Vagina (tissue), 2 donors: ENCODE measurements at regions not wholly inside any gene's neighbourhood (a gene's known extent, or its start where the extent isn't known, plus 50 kb on each side); places are given as distances from the start of the nearest gene placed in this dataset.
"Not testable (repeated sequence)": the region's sequence is repeated elsewhere in the genome, so short reads cannot be mapped to it uniquely, and the experiment has no call there.

Experiments
- DNase-seq, 2 donors: peaks; one replicate each; pipeline ENCODE4 v3.0.0-alpha.2; 2017; ENCODE audit errors: extremely low spot score in 2 of 2
- H3K27ac ChIP-seq: fragments of 200-600 bp; sonication (generic); one replicate; pipeline ENCODE4 v1.5.1; 2019
- H3K27me3 ChIP-seq: fragments of 200-600 bp; sonication (generic); one replicate; pipeline ENCODE4 v1.5.1; 2019
- H3K36me3 ChIP-seq, 2 donors: fragments of 200-600 bp; sonication (generic); one replicate each; pipeline ENCODE4 v1.5.1; 2017 to 2019
- H3K4me1 ChIP-seq: fragments of 200-600 bp; sonication (generic); one replicate; pipeline ENCODE4 v1.5.1; 2019
- H3K4me3 ChIP-seq, 2 donors: fragments of 200-600 bp; sonication (generic); 1 replicate in 1 of 2; 2 replicates in 1 of 2; pipeline ENCODE4 v1.5.1; 2016 to 2019
- H3K9me3 ChIP-seq: fragments of 200-600 bp; sonication (generic); one replicate; pipeline ENCODE4 v1.5.1; 2019
- POLR2A ChIP-seq, 2 donors: fragments of 450-650 bp; IDR thresholded peaks; one replicate each; pipeline ENCODE4 v1.6.1; 2017; ENCODE audit warnings: antibody characterized with exemption in 2 of 2, mild to moderate bottlenecking in 2 of 2, moderate library complexity in 2 of 2
- POLR2AphosphoS5 ChIP-seq, 2 donors: sonication (generic); formaldehyde crosslinking; IDR thresholded peaks; one replicate each; pipeline ENCODE4 v1.9.0; 2017; ENCODE audit warnings: antibody characterized with exemption in 2 of 2, mild to moderate bottlenecking in 2 of 2, low read depth in 1 of 2; ENCODE audit not compliant: insufficient read depth in 1 of 2
- intact Hi-C: fragments of 100-400 bp; cut with DNase I; formaldehyde crosslinking; loops from one replicate; pipeline ENCODE4 v1.15.1; 2023
- TF ChIP-seq, protein P1 (sequence below), 3 experiments: fragments of 450-650 bp in 2 of 3; fragments of 200-600 bp in 1 of 3; sonication (generic) in 1 of 3; IDR thresholded peaks; one replicate each; pipeline ENCODE4 v1.5.1; 2017 to 2019; ENCODE audit warnings: antibody characterized with exemption in 3 of 3, mild to moderate bottlenecking in 2 of 3, moderate library complexity in 2 of 3

DNA sequence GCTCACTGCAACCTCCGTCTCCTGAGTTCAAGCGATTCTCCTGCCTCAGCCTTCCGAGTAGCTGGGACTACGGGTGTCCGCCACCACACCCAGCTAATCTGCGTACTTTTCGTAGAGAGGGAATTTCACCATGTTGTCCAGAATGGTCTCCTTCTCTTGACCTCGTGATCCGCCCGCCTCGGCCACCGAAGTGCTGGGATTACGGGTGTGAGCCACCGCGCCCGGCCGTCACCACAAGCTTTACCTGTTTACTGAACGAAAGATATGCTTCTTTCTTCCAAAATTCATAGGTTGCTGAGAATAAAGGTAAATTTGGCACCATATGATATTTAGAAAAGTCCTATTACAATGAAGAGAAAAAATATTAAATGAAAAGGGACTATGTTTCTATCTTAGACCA lies 333.5 kb upstream of the EPHA6 start:
- no peak for TF ChIP-seq POLR2A (IDR thresholded peaks at IDR 0.05)
- TF ChIP-seq, protein P1, sequence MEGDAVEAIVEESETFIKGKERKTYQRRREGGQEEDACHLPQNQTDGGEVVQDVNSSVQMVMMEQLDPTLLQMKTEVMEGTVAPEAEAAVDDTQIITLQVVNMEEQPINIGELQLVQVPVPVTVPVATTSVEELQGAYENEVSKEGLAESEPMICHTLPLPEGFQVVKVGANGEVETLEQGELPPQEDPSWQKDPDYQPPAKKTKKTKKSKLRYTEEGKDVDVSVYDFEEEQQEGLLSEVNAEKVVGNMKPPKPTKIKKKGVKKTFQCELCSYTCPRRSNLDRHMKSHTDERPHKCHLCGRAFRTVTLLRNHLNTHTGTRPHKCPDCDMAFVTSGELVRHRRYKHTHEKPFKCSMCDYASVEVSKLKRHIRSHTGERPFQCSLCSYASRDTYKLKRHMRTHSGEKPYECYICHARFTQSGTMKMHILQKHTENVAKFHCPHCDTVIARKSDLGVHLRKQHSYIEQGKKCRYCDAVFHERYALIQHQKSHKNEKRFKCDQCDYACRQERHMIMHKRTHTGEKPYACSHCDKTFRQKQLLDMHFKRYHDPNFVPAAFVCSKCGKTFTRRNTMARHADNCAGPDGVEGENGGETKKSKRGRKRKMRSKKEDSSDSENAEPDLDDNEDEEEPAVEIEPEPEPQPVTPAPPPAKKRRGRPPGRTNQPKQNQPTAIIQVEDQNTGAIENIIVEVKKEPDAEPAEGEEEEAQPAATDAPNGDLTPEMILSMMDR (IDR thresholded peaks at IDR 0.05) = no peak
- Histone ChIP-seq H3K36me3 (no peaks in the 10 kb centered on the region), H3K4me3 (no peak overlapping the region), H3K27ac (no peak overlapping the region), H3K4me1 (no peaks in the 10 kb centered on the region), H3K9me3 (no peaks in the 10 kb centered on the region), H3K27me3 (no peaks in the 10 kb centered on the region)
- intact Hi-C loops = no loop called here
- no peak for DNase-seq

DNA sequence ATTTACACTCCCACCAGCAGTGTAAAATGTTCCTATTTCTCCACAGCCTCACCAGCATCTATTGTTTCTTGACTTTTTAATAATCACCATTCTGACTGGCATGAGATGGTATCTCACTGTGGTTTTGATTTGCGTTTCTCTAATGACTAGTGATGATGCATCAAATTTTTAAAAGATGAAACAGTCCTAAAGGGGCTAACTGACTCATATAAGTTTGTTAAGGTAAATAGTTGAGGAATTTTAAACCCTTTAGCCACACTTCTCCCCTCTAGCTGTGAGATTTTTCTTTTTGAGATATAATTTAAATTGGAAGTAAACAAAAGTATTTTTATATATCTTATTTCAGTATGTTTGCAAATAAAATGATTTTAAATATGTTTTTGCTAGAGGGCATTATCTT lies 331.2 kb upstream of the EPHA6 start:
- H3K27ac ChIP-seq, H3K36me3 ChIP-seq, H3K4me3 ChIP-seq, intact Hi-C loops, H3K4me1 ChIP-seq, H3K9me3 ChIP-seq, H3K27me3 ChIP-seq, DNase-seq: not testable (repeated sequence)

DNA sequence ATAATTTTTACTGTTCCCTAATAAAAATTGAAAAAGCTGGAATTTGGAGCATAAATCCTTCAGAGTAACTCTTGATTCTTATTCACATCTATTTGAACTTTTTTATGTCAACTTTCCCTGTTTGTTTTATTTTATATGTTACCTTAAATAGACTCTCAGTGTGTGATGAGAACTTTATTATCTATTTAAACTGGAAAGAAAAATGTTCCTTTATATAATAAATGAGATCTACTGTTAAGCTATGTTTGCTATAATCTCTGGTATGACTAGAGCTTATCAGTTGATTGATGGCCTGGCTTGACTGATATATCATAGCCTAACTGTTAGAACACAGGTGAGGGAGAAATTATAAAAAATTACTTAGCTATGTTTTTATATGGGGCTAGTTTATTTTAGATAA lies 330.6 kb upstream of the EPHA6 start:
- DNase-seq = no peak
- no peak for TF ChIP-seq POLR2A (IDR thresholded peaks at IDR 0.05)
- TF ChIP-seq, protein P1 (IDR thresholded peaks at IDR 0.05) = no peak
- TF ChIP-seq POLR2AphosphoS5 (IDR thresholded peaks at IDR 0.05; ENCODE audit: insufficient read depth in 1 of 2, low read depth in 1 of 2) = no peak
- Histone ChIP-seq H3K9me3 (no peaks in the 10 kb centered on the region), H3K36me3 (no peaks in the 10 kb centered on the region), H3K4me3 (no peak overlapping the region), H3K27me3 (no peaks in the 10 kb centered on the region), H3K4me1 (no peaks in the 10 kb centered on the region), H3K27ac (no peak overlapping the region)
- intact Hi-C loops = no loop called here

DNA sequence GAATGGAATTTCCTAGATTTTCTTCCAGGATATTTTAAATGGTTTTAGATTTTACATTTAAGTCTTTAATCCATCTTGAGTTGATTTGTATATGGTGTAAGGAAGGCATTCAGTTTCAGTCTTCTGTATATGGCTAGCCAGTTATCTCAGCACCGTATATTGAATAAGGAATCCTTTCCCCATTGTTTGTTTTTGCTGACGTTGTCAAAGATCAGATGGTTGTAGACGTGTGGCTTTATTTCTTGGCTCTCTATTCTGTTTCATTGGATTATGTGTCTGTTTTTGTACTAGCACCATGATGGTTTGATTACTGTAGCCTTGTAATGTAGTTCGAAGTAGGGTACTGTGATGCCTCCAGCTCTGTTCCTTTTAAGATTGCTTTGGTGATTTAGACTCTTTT lies 325.7 kb upstream of the EPHA6 start:
- no peaks in the 10 kb centered on the region for H3K27me3 ChIP-seq
- no peaks in the 10 kb centered on the region for H3K9me3 ChIP-seq
- H3K27ac ChIP-seq = no peak overlapping the region
- intact Hi-C loops = no loop called here
- TF ChIP-seq, protein P1 (IDR thresholded peaks at IDR 0.05) = no peak
- TF ChIP-seq POLR2AphosphoS5 (IDR thresholded peaks at IDR 0.05; ENCODE audit: insufficient read depth in 1 of 2, low read depth in 1 of 2) (no peak), POLR2A (IDR thresholded peaks at IDR 0.05) (no peak)
- H3K4me1 ChIP-seq = no peaks in the 10 kb centered on the region
- no peak overlapping the region for H3K4me3 ChIP-seq
- no peaks in the 10 kb centered on the region for H3K36me3 ChIP-seq
- no peak for DNase-seq

DNA sequence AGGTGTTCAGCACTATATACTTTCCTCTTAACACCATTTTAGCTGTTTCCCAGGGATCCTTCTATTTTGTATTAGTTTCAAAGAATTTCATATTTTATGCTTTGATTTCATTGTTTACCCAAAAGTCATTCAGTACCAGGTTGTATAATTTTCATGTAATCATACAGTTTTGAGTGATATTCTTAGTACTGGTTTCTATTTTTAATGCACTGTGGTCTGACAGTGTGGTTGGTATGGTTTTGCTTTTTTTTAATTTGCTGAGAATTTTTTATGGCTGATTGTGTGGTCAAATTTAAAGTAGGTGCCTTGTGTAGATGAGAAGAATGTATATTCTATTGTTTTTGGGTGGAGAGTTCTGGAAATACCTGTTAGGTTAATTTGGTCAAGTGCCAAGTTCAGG lies 323.4 kb upstream of the EPHA6 start:
- intact Hi-C loops = no loop called here
- TF ChIP-seq POLR2A (IDR thresholded peaks at IDR 0.05) = no peak
- H3K4me3 ChIP-seq = no peak overlapping the region
- no peaks in the 10 kb centered on the region for H3K36me3 ChIP-seq
- no peaks in the 10 kb centered on the region for H3K9me3 ChIP-seq
- no peak for DNase-seq
- H3K4me1 ChIP-seq = no peaks in the 10 kb centered on the region
- no peaks in the 10 kb centered on the region for H3K27me3 ChIP-seq
- no peak overlapping the region for H3K27ac ChIP-seq

DNA sequence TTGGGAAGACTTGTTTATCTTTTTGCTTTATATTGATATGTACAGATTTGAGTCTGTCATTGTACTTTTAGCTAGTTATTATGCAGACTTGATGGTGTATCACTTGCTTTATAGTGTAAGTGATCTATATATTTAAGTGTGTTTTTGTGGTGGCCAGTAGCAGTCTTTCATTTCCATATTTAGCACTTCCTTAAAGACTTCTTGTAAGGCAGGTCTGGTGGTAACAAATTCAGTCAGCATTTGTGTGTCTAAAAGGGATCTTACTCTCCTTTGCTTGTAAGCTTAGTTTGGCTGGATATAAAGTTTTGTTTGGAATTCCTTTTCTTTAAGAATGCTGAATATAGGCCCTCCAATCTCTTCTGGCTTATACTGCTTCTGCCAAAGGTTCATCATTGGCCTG lies 322.5 kb upstream of the EPHA6 start:
- Histone ChIP-seq H3K36me3 (no peaks in the 10 kb centered on the region), H3K27me3 (no peaks in the 10 kb centered on the region), H3K27ac (no peak overlapping the region), H3K4me1 (no peaks in the 10 kb centered on the region), H3K9me3 (no peaks in the 10 kb centered on the region), H3K4me3 (no peak overlapping the region)
- no peak for DNase-seq
- TF ChIP-seq POLR2AphosphoS5 (IDR thresholded peaks at IDR 0.05; ENCODE audit: insufficient read depth in 1 of 2, low read depth in 1 of 2) = no peak
- TF ChIP-seq, protein P1 (IDR thresholded peaks at IDR 0.05) = no peak
- no peak for TF ChIP-seq POLR2A (IDR thresholded peaks at IDR 0.05)
- intact Hi-C loops = no loop called here
